Sigmoid colon (tissue), 6 donors: ENCODE measurements at regions not wholly inside any gene's neighbourhood (a gene's known extent, or its start where the extent isn't known, plus 50 kb on each side); places are given as distances from the start of the nearest gene placed in this dataset.
A peak's percentile ranks its signal among the peaks of the same experiment; 100 is the strongest.

Source experiments
- DNase-seq: peaks from one replicate; pipeline ENCODE4 v3.0.0-alpha.2; 2019
- H3K27ac ChIP-seq, 4 donors: fragments of 200-600 bp; sonication (generic); one replicate each; pipeline ENCODE4 v1.5.1; 2016 to 2019; ENCODE audit warnings: mild to moderate bottlenecking in 1 of 4
- H3K27me3 ChIP-seq, 3 donors: fragments of 200-600 bp; sonication (generic); one replicate each; pipeline ENCODE4 v1.5.1; 2019; ENCODE audit warnings: mild to moderate bottlenecking in 1 of 3
- H3K36me3 ChIP-seq, 4 donors: fragments of 200-600 bp; sonication (generic); one replicate each; pipeline ENCODE4 v1.5.1; 2016 to 2019
- H3K4me1 ChIP-seq, 4 donors: fragments of 200-600 bp; sonication (generic); one replicate each; pipeline ENCODE4 v1.5.1; 2017 to 2019
- H3K4me3 ChIP-seq, 4 donors: fragments of 200-600 bp; sonication (generic); one replicate each; pipeline ENCODE4 v1.5.1; 2017 to 2019; ENCODE audit warnings: mild to moderate bottlenecking in 2 of 4, moderate library complexity in 1 of 4
- H3K9me3 ChIP-seq, 4 donors: fragments of 200-600 bp in 3 of 4; sonication (generic) in 3 of 4; one replicate each; pipeline versions ENCODE4 v1.5.1 to v1.6.1; 2013 to 2019
- EP300 ChIP-seq, 4 donors: sonication (generic); formaldehyde crosslinking; IDR thresholded peaks; one replicate each; pipeline ENCODE4 v1.6.1; 2017; ENCODE audit warnings: antibody characterized with exemption in 4 of 4
- POLR2A ChIP-seq, 2 donors: fragments of 450-650 bp; IDR thresholded peaks; one replicate each; pipeline ENCODE4 v1.6.1; 2016; ENCODE audit warnings: antibody characterized with exemption in 2 of 2, mild to moderate bottlenecking in 2 of 2, moderate library complexity in 2 of 2
- POLR2AphosphoS5 ChIP-seq, 4 donors: sonication (generic); formaldehyde crosslinking; IDR thresholded peaks; one replicate each; pipeline ENCODE4 v1.6.1; 2017; ENCODE audit warnings: antibody characterized with exemption in 4 of 4
- WGBS, 2 donors: extraction: QIAGEN DNeasy Blood & Tissue Kit; methylation state at CpG; one replicate each; pipeline ENCODE4 v1.1.7; 2013; 5-methylcytosine and 5-hydroxymethylcytosine counted together
- intact Hi-C: fragments of 100-400 bp; cut with DNase I; formaldehyde crosslinking; loops from one replicate; pipeline ENCODE4 v1.15.1; 2023
- TF ChIP-seq, protein P1 (sequence below), 4 experiments: fragments of 450-650 bp in 3 of 4; fragments of 200-600 bp in 1 of 4; IDR thresholded peaks; one replicate each; pipeline ENCODE4 v1.5.1; 2016 to 2019; ENCODE audit warnings: antibody characterized with exemption in 4 of 4, mild to moderate bottlenecking in 3 of 4, moderate library complexity in 2 of 4
- donor health status: healthy with polysubstance abuse.
- donor health status: healthy.

DNA sequence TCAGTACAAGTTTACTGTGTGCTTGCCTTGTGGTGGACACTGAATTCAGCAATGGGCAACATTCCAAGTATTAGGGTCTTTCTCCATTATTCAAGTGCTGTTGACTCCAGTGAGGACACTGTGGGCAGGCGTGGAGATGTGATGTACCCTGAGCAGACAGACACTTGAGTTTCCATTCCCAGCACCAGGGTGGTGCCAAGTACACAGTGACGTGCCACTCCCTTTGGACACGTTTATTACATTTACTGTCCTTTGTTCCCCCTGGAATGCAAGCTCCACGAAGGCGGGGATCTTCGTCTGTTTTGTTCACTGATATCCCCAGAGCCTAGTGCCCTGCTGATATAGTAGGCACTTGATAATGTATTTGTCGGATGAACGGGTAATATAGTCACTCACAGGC lies 130.6 kb upstream of the STX18 start:
- no peaks in the 10 kb centered on the region for H3K9me3 ChIP-seq
- no peak overlapping the region for H3K27ac ChIP-seq
- 25 to 67% methylated on average over 8 of the region's 8 CpGs for WGBS, 2 donors
- intact Hi-C loops: no loop called here
- H3K27me3 ChIP-seq: peaks cover 0 to 3% (median 0%) of the 10 kb centered on the region in 3 donors
- DNase-seq: peak; percentile 19
- no peak overlapping the region for H3K4me3 ChIP-seq
- peaks cover 0 to under 1% (median 0%) of the 10 kb centered on the region in 4 donors for H3K4me1 ChIP-seq
- H3K36me3 ChIP-seq: no peaks in the 10 kb centered on the region
- no peak for TF ChIP-seq POLR2A (IDR thresholded peaks at IDR 0.05)
- no peak for TF ChIP-seq POLR2AphosphoS5 (IDR thresholded peaks at IDR 0.05)
- TF ChIP-seq, protein P1, sequence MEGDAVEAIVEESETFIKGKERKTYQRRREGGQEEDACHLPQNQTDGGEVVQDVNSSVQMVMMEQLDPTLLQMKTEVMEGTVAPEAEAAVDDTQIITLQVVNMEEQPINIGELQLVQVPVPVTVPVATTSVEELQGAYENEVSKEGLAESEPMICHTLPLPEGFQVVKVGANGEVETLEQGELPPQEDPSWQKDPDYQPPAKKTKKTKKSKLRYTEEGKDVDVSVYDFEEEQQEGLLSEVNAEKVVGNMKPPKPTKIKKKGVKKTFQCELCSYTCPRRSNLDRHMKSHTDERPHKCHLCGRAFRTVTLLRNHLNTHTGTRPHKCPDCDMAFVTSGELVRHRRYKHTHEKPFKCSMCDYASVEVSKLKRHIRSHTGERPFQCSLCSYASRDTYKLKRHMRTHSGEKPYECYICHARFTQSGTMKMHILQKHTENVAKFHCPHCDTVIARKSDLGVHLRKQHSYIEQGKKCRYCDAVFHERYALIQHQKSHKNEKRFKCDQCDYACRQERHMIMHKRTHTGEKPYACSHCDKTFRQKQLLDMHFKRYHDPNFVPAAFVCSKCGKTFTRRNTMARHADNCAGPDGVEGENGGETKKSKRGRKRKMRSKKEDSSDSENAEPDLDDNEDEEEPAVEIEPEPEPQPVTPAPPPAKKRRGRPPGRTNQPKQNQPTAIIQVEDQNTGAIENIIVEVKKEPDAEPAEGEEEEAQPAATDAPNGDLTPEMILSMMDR (IDR thresholded peaks at IDR 0.05): no peak
- no peak for TF ChIP-seq EP300 (IDR thresholded peaks at IDR 0.05)

DNA sequence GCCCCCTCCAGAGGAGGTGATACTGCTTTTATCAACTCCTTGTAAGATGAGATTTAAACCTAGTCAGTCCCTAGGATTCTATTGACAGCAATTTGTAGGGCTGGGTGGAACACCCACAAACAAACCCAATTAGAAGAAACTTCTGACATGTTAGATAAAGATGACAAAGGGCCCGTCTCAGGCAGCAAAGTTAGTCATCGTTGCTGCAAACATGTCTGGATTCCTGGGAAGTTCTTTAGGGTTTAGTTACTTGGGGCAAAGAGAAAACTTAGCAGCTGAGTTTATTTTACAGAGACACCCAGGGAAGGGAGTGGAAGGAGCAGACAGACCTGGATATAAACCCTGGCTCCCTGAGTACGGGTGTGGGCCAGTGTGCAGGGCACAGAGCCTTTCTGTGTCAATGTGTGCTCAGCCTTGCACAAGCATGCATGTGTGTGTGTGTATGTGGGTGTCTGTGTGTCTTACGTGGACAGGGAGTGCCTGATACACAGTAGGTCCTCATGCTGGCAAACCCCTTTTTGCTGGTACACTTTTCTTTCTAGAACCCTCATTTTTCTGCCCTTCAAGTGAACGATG lies 130.0 kb upstream of the STX18 start:
- WGBS, 2 donors: 21 to 67% methylated on average over 5 of the region's 5 CpGs
- Histone ChIP-seq H3K4me1 (peaks cover 0 to 6% (median 0%) of the 10 kb centered on the region in 4 donors), H3K36me3 (no peaks in the 10 kb centered on the region), H3K27ac (no peak overlapping the region), H3K4me3 (no peak overlapping the region), H3K9me3 (no peaks in the 10 kb centered on the region), H3K27me3 (peaks cover 0 to 3% (median 0%) of the 10 kb centered on the region in 3 donors)
- TF ChIP-seq POLR2A (IDR thresholded peaks at IDR 0.05): no peak
- no peak for TF ChIP-seq POLR2AphosphoS5 (IDR thresholded peaks at IDR 0.05)
- TF ChIP-seq, protein P1 (IDR thresholded peaks at IDR 0.05): no peak
- no peak for TF ChIP-seq EP300 (IDR thresholded peaks at IDR 0.05)
- intact Hi-C loops: no loop called here
- no peak for DNase-seq

DNA sequence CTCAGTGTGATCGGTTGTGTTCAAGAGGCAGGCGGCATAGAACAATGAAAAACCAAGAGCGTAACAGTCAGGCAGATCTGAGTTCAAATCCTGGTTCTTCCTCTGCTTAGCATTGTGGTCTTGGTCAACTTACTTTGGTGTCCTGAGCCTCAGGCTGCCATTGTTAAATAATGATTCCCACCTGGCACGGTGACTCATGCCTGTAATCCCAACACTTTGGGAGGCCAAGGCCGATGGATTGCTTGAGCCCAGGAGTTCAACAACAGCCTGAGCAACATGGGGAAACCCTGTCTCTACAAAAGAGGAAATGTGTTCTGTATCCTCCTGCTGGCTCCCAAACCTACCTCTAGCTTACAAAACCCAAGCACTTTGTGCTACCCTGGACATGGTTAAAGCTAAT lies 129.0 kb upstream of the STX18 start:
- TF ChIP-seq EP300 (IDR thresholded peaks at IDR 0.05) (no peak), POLR2A (IDR thresholded peaks at IDR 0.05) (no peak), POLR2AphosphoS5 (IDR thresholded peaks at IDR 0.05) (no peak)
- TF ChIP-seq, protein P1 (IDR thresholded peaks at IDR 0.05): no peak
- no peaks in the 10 kb centered on the region for H3K36me3 ChIP-seq
- intact Hi-C loops: no loop called here
- H3K4me1 ChIP-seq: peaks cover 0 to 9% (median 0%) of the 10 kb centered on the region in 4 donors
- no peak for DNase-seq
- peaks cover 0 to 3% (median 0%) of the 10 kb centered on the region in 3 donors for H3K27me3 ChIP-seq
- 85 to 95% methylated on average over 5 of the region's 5 CpGs for WGBS, 2 donors
- H3K9me3 ChIP-seq: no peaks in the 10 kb centered on the region
- H3K4me3 ChIP-seq: no peak overlapping the region
- no peak overlapping the region for H3K27ac ChIP-seq

DNA sequence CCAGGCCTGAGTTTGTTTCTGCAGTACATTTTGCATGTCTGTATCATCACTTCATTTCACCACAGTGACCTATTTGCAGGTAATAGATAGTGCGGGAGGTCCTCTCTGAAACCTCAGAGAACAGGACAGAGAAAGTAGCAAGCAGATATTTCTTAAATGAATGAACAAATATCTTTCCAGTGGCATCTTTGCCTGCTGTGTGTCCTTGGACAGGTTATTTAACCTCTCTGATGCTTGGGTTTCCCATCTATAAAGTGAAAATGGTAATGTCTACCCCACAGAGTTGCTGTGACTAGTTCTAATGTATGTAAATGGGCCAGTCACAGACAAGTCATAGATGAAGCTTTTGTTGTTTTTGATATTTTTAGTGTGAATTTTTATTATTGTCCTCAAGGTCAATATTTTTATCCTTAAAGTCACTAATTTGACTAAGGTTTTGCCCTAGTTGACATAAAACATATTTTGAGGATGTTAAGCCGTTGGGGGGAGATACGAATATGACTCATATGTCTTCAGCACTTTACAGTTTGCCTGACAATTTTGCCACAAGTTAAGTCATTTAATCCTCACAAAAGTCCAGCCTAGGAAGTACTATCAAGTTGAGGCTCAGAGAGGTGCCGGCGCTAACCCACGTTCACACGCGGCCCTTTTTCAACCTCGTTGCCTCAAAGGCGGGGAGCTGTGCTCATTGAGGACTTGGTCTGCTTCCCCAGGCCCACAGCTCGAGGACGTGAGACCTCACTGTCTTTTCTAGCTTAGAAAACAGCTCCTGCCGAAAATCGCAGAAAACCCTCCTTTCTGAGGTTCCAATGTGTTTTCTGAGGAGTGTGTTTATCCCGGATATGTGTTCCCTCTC lies 126.7 kb upstream of the STX18 start:
- H3K27ac ChIP-seq: no peak overlapping the region
- intact Hi-C loops: no loop called here
- H3K4me1 ChIP-seq: peaks cover 0 to 9% (median 0%) of the 10 kb centered on the region in 4 donors
- no peaks in the 10 kb centered on the region for H3K9me3 ChIP-seq
- no peak for DNase-seq
- WGBS, 2 donors: 72 to 89% methylated on average over 15 of the region's 15 CpGs
- TF ChIP-seq POLR2A (IDR thresholded peaks at IDR 0.05) (no peak), POLR2AphosphoS5 (IDR thresholded peaks at IDR 0.05) (no peak)
- H3K27me3 ChIP-seq: peaks cover 0 to 3% (median 0%) of the 10 kb centered on the region in 3 donors
- no peaks in the 10 kb centered on the region for H3K36me3 ChIP-seq
- no peak overlapping the region for H3K4me3 ChIP-seq

DNA sequence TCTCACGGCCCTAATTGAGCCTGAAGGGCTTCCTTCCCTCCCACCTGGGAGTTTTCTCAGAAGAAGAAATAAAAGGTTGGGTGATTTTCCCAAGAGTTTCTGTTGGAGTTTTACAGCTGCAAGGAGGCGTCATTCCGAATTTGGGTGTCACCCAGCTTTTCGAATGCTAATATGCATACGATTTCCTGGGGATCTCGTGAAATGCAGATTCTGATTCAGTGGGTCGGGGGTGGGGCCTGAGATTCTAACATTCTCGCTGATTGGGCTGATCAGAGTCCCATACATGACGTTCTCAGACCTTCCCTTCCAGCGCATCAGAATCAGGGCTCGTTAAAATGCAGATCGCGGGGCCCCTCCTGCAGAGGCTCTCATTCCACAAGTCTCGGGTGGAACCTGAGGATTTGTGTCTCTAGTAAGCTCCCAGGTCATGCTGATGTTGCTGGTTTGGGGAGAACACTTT lies 125.8 kb upstream of the STX18 start:
- no peak overlapping the region for H3K27ac ChIP-seq
- intact Hi-C loops: no loop called here

More for the DNA sequence above, 125.8 kb upstream of the STX18 start:
- Histone ChIP-seq H3K9me3 (no peaks in the 10 kb centered on the region), H3K4me3 (no peak overlapping the region), H3K4me1 (peaks cover 0 to 9% (median 0%) of the 10 kb centered on the region in 4 donors), H3K27me3 (peaks cover 0 to 3% (median 0%) of the 10 kb centered on the region in 3 donors), H3K36me3 (no peaks in the 10 kb centered on the region)
- 79 to 86% methylated on average over 14 of the region's 14 CpGs for WGBS, 2 donors
- no peak for DNase-seq
- TF ChIP-seq, protein P1 (IDR thresholded peaks at IDR 0.05): no peak
- TF ChIP-seq EP300 (IDR thresholded peaks at IDR 0.05) (no peak), POLR2AphosphoS5 (IDR thresholded peaks at IDR 0.05) (no peak)
